ENCODE measurements at regions not wholly inside any gene's neighbourhood (a gene's known extent, or its start where the extent isn't known, plus 50 kb on each side); places are given as distances from the start of the nearest gene placed in this dataset.

- no peak overlapping the region for H3K4me3 ChIP-seq
Measured at GRCh38 chr12:92421042-92421441, 275.4 kb upstream of the BTG1 start.

GRCh38 chr12:92419201-92419600 lies 273.6 kb upstream of the BTG1 start:
- Histone ChIP-seq H3K4me1 (ENCODE audit: control insufficient read depth in 1 of 2, low read depth in 2 of 2) (peaks cover 0 to 7% of the 10 kb centered on the region in 2 donors), H3K27ac (no peak overlapping the region), H3K4me3 (no peak overlapping the region), H3K36me3 (no peaks in the 10 kb centered on the region), H3K9me3 (no peaks in the 10 kb centered on the region), H3K27me3 (replicated peaks; ENCODE audit: insufficient read depth) (no peaks in the 10 kb centered on the region)
- ATAC-seq (ENCODE audit: insufficient number of reproducible peaks, low FRiP score, low read depth) (no peak), DNase-seq (ENCODE audit: low spot score) (no peak)
- no peak for TF ChIP-seq CTCF (IDR thresholded peaks at IDR 0.05)

More at GRCh38 chr12:92421042-92421441, 275.4 kb upstream of the BTG1 start:
- Histone ChIP-seq H3K27me3 (replicated peaks; ENCODE audit: insufficient read depth) (no peaks in the 10 kb centered on the region), H3K9me3 (no peaks in the 10 kb centered on the region), H3K4me1 (ENCODE audit: control insufficient read depth in 1 of 2, low read depth in 2 of 2) (peaks cover 0 to 7% of the 10 kb centered on the region in 2 donors), H3K27ac (no peak overlapping the region), H3K36me3 (no peaks in the 10 kb centered on the region)
- no peak for DNase-seq (ENCODE audit: low spot score)
- no peak for TF ChIP-seq CTCF (IDR thresholded peaks at IDR 0.05)
- no peak for ATAC-seq (ENCODE audit: insufficient number of reproducible peaks, low FRiP score, low read depth)

- no peak for ATAC-seq (ENCODE audit: insufficient number of reproducible peaks, low FRiP score, low read depth)
- Histone ChIP-seq H3K27me3 (replicated peaks; ENCODE audit: insufficient read depth) (no peaks in the 10 kb centered on the region), H3K27ac (no peak overlapping the region), H3K9me3 (no peaks in the 10 kb centered on the region), H3K4me3 (no peak overlapping the region), H3K36me3 (no peaks in the 10 kb centered on the region), H3K4me1 (ENCODE audit: control insufficient read depth in 1 of 2, low read depth in 2 of 2) (peaks cover 0 to 3% of the 10 kb centered on the region in 2 donors)
- no peak for TF ChIP-seq CTCF (IDR thresholded peaks at IDR 0.05)
- DNase-seq (ENCODE audit: low spot score) = no peak
Measured at GRCh38 chr12:92418381-92418780, 272.7 kb upstream of the BTG1 start.

- no peaks in the 10 kb centered on the region for H3K27me3 ChIP-seq (replicated peaks; ENCODE audit: insufficient read depth)
- H3K36me3 ChIP-seq = no peaks in the 10 kb centered on the region
- no peaks in the 10 kb centered on the region for H3K9me3 ChIP-seq
- no peaks in the 10 kb centered on the region for H3K4me1 ChIP-seq (ENCODE audit: control insufficient read depth in 1 of 2, low read depth in 2 of 2)
- TF ChIP-seq CTCF (IDR thresholded peaks at IDR 0.05) = no peak
- ATAC-seq (ENCODE audit: insufficient number of reproducible peaks, low FRiP score, low read depth) (no peak), DNase-seq (ENCODE audit: low spot score) (no peak)
- H3K27ac ChIP-seq = no peak overlapping the region
- H3K4me3 ChIP-seq = no peak overlapping the region
Measured at GRCh38 chr12:92417373-92417772, 271.7 kb upstream of the BTG1 start.

- ATAC-seq (ENCODE audit: insufficient number of reproducible peaks, low FRiP score, low read depth) = no peak
- no peak overlapping the region for H3K4me3 ChIP-seq
- H3K27me3 ChIP-seq (replicated peaks; ENCODE audit: insufficient read depth) = no peaks in the 10 kb centered on the region
- no peaks in the 10 kb centered on the region for H3K4me1 ChIP-seq (ENCODE audit: control insufficient read depth in 1 of 2, low read depth in 2 of 2)
- H3K27ac ChIP-seq = no peak overlapping the region
- TF ChIP-seq CTCF (IDR thresholded peaks at IDR 0.05) = no peak
- no peaks in the 10 kb centered on the region for H3K36me3 ChIP-seq
- no peak for DNase-seq (ENCODE audit: low spot score)
- no peaks in the 10 kb centered on the region for H3K9me3 ChIP-seq
Measured at GRCh38 chr12:92416385-92416812, 270.8 kb upstream of the BTG1 start.
